ENCODE measurements at regions not wholly inside any gene's neighbourhood (a gene's known extent, or its start where the extent isn't known, plus 50 kb on each side); places are given as distances from the start of the nearest gene placed in this dataset.

DNA sequence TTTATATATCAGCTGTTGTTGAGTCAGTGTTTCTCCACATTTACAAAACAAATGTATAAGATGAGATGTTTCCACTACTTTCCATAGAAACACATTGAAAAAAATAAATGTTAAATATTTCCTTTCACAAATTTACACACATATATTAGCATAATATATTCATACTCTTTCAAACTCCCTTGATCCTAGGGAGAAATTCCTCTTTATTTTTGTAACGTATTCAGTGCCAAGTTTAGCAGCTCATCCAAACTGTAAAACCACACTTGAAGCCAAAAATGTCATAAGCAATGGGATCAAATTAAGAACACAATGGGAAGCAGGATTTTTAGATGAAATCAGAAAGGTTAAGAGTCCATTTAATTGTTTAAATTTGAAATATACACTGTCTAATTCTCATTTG lies 381.1 kb upstream of the MAD2L1 start:
- TF ChIP-seq, protein P1, sequence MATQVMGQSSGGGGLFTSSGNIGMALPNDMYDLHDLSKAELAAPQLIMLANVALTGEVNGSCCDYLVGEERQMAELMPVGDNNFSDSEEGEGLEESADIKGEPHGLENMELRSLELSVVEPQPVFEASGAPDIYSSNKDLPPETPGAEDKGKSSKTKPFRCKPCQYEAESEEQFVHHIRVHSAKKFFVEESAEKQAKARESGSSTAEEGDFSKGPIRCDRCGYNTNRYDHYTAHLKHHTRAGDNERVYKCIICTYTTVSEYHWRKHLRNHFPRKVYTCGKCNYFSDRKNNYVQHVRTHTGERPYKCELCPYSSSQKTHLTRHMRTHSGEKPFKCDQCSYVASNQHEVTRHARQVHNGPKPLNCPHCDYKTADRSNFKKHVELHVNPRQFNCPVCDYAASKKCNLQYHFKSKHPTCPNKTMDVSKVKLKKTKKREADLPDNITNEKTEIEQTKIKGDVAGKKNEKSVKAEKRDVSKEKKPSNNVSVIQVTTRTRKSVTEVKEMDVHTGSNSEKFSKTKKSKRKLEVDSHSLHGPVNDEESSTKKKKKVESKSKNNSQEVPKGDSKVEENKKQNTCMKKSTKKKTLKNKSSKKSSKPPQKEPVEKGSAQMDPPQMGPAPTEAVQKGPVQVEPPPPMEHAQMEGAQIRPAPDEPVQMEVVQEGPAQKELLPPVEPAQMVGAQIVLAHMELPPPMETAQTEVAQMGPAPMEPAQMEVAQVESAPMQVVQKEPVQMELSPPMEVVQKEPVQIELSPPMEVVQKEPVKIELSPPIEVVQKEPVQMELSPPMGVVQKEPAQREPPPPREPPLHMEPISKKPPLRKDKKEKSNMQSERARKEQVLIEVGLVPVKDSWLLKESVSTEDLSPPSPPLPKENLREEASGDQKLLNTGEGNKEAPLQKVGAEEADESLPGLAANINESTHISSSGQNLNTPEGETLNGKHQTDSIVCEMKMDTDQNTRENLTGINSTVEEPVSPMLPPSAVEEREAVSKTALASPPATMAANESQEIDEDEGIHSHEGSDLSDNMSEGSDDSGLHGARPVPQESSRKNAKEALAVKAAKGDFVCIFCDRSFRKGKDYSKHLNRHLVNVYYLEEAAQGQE (IDR thresholded peaks at IDR 0.05; ENCODE audit: borderline replicate concordance): no peak
- TF ChIP-seq CTCF (IDR thresholded peaks at IDR 0.05; ENCODE audit: poor library complexity, severe bottlenecking) (no peak), MXI1 (conservative IDR thresholded peaks at IDR 0.05; ENCODE audit: poor library complexity, severe bottlenecking) (no peak), POLR2AphosphoS5 (IDR thresholded peaks at IDR 0.05) (no peak), EZH2 (IDR thresholded peaks at IDR 0.05; ENCODE audit: borderline replicate concordance, insufficient read depth, low read length, poor library complexity, severe bottlenecking) (no peak), TAF1 (IDR thresholded peaks at IDR 0.05; ENCODE audit: low read depth) (no peak)
